NCI-H526 (cell line): ENCODE measurements at regions not wholly inside any gene's neighbourhood (a gene's known extent, or its start where the extent isn't known, plus 50 kb on each side); places are given as distances from the start of the nearest gene placed in this dataset.
"Not testable (repeated sequence)": the region's sequence is repeated elsewhere in the genome, so short reads cannot be mapped to it uniquely, and the experiment has no call there.

Experiments
- DNase-seq, 2 experiments: peaks; one replicate each; lab custom pipeline; 2025; lab: John Stamatoyannopoulos, UW

DNA sequence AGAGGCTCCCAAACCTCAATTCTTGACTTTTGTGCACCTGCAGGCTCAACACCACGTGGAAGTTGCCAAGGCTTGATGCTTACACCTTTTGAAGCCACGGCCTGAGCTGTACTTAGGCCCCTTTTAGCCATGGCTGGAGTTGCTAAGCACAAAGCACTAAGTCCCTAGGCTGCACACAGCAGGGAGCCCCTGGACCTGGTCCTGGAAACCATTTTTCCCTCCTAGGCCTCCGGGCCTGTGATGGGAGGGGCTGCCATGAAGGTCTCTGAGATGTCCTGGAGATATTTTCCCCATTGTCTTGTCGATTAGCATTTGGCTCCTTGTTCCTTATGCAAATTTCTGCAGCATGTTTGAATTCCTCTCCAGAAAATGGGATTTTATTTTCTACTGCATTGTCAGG is 247.1 kb upstream of the ARPP21 start:
- DNase-seq, result no peak

DNA sequence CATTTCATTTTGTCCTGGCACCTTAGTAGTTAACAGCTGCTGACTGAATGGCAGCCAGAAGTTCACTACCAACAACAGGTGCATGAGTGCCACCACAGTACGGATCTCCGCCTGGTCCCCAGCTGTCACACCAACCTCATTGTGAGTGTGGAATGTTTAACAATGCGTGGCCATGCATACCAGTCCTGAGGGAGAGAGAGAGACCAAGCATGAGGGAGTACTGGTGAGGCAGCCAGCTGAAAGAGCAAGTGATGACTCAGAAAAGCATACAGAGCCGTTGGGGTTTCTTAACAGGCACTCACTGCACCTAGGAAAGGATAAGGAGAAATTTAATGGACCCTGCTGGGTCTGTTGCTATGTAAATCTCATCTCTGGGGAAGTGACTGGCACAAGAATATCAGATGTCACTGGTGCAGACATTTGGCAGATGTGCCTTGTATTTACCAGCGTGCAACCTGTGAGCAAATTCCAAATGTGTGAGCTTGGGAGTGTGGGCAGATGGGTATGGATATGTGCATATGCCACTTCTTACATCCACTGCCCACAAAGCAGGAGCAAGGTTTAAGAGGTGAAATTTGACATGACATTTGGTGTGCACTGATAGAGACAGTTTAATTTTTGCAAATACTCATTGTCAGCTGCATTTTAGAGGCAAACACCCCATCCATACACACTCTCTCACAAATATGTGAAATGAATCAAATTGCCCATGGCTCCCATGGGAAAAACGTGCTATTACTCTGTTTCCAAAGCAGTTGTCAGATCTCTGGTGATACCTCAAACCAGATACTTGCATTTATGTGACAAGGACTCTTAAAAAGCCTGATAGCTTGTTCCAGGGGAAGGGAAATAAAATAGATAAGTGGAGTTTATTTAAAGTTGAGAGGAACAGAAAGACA is 245.2 kb upstream of the ARPP21 start:
- DNase-seq, result peak; percentile 73 to 89

DNA sequence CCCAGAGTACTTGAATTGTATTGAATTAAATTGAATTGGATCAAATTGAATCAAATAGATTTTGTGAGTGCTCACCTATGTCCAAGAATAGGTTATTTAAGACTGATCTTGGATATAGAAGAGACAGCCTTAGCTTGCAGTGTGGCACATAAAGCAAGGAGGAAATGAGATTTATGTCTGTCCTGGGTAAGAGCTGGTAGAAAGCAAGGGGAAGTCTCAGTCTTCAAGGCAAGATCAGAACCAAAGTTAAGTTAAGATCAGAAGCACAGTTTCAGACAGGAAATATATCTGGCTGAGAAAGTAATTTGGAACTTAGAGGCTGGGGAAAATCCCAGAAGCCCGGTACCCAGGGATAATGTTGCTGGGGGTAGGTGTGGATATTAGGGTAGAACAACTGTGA is 244.4 kb upstream of the ARPP21 start:
- DNase-seq, result no peak

DNA sequence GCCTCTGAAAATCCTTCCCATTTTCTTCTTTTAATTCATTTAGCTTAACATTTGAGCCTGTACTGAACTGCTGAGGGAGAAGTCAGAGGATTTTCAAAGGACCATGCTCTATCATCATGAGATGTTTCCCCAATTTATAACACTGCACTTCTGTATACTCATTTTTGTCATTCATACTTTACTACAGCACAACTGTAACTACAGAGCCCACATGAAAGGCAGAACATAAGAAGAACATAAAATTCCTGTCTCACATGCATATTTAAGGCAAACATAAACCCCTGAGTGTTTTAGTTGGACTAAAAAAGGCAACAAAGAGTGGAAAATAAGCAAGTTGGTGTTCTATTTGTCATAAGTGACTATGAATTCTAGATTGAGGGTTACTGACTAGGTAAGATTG is 237.7 kb upstream of the ARPP21 start:
- DNase-seq, result no peak

DNA sequence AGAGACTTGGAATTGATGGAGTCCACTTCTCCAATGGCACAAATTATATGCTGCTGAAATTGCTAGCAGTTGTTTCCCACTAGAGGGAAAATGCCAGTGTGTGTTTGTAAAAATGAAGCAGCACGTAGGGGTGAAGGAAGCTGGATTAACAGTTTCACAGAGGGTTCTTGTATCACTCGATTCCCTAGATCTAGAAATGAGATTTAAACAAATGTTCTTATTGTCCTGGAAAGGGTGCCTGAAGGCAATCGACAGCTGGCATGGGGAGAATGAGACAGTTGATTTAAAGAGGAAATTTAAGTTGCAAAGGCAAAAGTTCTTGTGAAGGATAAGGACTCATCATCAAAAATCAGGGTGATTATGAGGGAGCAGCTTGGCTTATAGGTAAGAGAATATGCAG is 234.8 kb upstream of the ARPP21 start:
- no peak for DNase-seq

DNA sequence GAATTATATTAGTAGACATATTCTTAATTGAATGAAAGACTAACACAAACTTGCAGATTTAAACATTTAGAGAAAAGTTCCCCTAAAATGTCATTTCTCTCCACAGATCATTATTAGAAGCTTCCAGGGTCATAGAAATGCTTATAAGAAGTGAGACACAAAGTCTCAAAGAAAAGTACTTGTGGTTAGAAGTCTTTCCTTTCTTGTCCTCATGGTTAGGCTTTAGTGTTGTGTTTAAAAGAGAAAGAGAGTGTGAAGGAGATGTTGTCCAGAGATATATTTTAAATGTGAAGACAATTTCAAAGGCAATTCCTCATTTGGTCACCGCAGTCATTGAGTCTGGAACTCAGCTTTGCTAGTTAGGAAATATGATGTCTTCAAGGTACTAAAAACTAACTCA is 230.4 kb upstream of the ARPP21 start:
- no peak for DNase-seq

DNA sequence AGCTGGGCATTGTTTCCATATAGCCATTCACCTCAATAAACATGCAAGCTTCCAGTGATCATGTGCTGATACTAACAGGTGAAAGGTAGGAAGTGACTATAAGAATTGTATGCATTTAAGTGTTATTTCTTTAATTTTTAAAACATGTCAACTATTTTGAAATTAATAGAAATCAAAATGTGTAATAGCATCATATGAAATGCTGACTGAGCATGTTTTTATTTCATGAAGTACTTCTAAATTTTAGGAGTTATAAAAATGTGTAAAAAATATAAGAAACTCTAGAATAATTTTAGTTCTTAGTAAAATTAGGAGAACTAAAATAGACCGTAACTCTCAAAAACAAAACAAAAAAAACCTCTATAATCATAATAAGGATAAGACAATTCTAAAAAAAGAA is 229.3 kb upstream of the ARPP21 start:
- DNase-seq, result no peak

DNA sequence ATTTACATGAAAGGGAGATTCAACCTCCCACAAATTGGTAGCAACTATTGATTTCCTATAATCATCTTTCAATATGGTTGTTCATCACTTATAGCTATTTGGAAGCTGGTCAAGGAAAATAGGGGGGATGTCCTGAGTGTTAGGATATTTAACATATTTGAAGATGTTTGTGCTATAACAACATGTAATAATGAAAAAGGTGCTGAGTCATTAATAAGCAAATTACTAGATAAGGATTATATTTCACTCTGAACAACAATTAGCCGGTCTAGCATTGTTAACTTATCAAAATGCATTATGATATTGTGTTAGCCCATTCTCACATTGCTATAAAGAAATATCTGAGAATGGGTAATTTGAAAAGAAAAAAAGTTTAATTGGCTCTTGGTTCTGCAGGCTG is 225.8 kb upstream of the ARPP21 start:
- DNase-seq, result no peak

DNA sequence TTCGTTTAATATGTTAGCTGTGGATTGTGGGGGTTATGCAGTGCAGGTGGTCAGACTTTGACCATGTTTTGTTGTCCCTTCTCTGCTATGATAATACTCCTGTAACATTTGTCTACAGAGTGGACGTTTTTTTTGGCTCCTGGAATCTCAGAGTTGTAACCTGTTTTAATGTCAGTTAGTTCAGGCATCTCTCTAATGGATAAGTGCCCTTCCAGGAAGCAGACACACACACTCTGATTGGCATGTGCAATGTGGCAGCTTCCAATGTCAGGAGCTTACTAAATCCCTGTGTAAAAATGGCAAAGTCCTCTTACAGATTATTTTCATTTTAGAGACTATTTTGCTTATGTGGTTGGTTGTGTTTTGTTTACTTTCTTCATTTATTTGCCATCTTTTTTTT is 222.2 kb upstream of the ARPP21 start:
- no peak for DNase-seq

DNA sequence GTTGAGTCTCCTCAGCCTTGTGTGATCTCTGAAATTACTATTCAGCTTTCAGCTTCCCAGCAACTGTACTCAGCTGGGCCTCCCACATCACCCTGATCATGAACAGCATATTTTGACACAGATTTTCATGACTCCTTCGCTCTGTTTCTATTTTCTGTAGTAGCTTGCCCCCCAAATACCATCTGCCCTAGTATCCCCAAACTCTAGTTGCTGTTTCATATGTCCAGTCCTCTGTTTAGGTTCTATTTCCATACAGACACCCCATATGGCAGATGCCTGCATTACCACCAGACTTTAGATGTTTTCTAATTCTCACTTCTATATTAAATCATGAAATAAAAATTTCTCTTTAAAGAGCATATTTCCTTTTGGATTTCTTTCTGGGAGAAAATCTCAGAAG is 217.2 kb upstream of the ARPP21 start:
- DNase-seq, result no peak

DNA sequence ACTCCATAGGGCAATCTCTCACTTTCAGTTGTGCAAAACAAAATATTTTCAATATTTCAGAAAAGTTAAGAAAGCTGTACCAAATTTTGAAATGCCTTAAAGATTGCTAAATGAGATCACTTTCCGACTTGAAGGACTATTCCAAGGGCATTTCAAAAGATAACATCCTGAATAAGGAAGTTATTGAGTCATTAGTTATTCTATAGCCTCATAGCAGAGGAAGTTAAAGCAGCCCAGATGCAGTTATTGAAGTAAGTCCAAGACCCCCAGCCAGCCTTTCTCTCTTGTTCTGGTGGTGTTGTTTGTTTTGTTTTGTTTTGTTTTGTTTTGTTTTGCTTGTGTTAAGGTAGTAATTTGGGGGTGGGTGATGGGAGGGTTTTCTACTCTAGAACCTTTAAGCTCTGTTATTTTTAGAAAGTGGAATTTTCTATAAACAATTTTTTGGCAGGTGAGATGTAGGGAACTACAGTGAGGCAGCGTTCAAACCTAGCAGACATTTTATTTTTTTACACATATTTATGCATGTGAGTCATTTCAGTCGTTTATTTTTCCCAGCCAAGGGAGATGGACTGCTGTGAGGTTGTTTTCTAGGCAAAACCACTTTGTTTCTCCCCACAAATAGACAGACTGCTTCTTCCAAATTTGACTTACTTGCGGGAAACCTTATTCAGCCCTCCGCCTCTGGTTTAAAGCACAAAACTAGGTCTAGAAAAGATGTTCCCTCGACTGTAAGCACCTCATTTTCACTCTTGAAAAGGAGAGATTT is 216.3 kb upstream of the ARPP21 start:
- no peak for DNase-seq

DNA sequence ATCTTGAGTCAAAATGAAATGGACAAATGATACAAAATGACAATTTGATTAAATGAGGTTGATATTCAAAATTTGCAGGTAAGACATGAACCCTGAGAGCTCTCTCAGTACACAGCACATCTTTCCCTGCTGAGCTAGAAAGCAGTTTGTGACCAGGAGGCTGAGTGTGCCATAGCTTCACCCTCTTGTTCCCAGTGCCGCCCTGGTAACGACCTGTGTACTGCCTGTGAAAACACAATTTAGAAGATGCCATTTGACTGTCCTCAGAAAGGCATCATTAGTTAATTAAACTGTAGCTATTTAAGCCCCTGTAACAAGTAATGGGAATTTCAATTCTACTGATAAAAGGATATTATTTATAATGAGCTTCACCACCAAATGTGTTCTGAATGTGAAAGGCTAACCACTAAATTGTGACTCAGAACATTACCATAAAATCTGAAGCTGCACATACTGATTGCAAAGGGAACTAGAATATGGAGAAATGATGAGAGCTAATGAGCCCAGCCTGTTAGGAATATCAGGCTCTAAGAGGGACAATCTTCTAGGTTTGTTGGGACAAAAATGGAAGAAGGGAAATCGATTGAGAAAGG is 212.9 kb upstream of the ARPP21 start:
- DNase-seq, result no peak

DNA sequence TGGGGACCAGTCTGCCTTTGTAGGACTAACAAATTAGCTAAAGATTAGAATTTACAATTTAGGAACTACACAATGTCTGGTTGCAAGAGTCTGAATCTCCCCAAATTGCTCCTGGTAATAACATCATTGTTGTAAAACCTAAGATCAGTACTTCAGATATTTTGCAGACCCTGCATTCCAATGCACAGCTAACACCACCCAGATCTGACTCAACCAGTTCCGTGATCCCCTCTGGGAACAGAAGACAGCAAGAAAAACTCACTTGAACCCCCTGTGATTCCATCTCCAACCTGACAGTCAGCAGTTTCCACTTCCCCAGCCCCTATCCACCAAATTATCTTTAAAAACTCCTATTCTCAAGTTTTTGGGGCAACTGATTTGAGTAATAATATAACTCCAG is 201.9 kb upstream of the ARPP21 start:
- DNase-seq, result no peak

DNA sequence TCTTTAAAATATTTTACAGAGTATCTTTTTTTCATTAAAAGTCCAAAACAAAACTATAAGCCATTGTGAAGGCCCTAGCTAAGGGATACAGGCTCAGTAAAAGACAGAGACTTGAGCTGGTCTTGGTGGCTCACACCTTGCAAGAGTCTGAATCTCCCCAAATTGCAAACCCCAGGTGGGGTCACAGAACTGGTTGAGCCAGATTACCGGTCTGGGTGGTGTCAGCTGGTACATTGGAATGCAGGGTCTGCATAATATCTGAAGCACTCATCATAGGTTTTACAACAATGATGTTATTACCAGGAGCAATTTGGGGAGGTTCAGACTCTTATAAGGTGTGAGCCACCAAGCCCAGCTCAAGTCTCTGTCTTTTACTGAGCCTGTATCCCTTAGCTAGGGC is 201.2 kb upstream of the ARPP21 start:
- no peak for DNase-seq

DNA sequence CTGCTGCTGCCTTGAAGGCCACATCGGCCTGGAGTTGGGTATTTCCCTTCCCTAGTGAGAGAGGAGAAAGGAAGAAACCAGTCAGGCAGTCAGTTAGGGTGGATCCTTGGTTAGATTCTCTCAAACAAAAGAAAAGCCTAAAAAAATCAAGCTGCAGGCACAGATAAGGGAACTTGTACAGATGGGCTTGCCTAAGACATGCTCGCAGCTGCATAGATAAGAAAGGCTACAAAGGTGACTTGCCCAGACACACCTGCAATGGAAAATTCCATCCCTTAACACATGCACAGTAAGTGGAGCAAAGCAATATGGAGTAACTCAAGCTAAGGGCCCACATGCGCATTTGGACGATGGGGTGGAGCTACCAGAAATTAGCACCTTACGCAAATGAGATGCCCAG is 199.7 kb upstream of the ARPP21 start:
- DNase-seq, result no peak

DNA sequence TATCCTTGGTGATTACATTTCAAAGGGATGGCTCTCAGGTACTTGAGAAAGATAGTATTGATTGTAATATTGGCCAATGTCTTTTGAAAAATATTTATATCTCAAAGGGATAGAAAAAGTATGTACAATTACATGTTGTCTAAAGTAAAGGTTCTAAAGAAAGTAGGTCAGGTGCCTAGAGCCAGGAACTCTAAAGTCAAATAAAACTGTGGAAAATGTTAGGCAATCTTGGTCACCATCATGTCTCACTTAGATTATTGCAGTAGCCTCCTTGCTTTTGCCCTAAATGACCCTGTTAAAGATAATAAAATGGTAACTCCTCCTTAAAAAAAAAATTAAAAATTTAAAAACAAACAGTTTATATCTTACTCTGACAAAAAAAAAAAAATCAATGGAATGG is 198.5 kb upstream of the ARPP21 start:
- no peak for DNase-seq

DNA sequence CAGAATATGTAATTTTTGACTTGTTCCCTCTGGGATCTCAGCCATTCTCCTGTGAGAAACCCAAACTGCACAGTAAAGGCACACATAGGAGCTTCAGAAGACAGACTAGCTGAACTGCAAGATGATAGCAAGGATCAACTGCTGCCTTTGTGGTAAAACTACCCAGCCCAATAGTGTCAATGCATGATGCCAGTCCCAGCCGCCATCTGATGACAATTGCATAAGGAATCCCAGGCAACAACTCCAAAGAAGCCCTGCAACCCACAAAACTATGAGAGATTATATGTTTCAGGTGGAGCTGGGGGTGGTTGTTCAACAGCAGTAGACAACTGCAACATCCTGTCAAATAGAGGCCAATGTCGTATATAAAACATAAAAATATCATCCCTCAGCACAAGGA is 192.4 kb upstream of the ARPP21 start:
- no peak for DNase-seq

DNA sequence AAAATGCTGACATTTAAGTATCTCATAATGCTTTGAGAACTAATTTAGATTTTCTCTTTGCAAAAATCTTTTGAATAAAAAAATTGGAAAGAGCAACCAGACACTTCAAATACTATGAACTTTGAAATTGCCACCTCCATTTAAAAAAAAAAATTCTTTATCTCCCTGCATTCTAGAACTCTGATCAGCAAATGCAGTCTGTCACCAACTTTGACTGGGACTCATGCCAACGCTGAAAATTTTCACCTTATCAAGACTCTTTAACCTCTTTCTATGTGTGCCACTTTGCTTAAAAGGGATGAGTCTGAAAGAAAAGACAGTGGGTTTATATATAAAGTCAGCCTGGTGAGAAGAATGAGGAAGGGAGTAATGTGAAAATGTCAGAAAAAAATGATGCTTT is 191.2 kb upstream of the ARPP21 start:
- no peak for DNase-seq

DNA sequence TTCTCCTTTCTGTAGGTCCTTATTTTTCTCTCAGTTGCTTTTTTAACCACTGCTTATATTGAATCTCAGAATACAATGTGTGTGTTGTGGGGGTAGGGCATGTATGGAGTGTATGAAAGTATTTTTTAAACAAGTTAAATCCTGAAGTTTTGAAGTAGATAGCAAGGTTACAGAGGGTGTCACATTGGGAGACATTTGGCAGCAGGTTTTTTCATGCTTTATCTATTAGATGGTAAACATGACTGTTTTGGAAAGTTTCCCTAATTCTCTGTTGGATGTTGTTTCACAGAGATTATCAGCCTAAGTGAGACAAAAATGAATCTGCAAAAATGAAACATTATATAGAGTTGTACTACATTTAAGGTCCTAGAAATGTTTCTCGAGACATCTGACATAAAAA is 190.6 kb upstream of the ARPP21 start:
- no peak for DNase-seq

DNA sequence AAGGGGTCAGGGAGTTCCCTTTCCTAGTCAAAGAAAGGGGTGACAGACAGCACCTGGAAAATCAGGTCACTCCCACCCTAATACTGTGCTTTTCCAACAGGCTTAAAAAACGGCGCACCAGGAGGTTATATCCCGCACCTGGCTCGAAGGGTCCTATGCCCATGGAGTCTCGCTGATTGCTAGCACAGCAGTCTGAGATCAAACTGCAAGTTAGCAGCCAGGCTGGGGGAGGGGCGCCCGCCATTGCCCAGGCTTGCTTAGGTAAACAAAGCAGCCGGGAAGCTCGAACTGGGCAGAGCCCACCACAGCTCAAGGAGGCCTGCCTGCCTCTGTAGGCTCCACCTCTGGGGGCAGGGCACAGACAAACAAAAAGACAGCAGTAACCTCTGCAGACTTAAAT is 184.5 kb upstream of the ARPP21 start:
- DNase-seq, result not testable (repeated sequence)

DNA sequence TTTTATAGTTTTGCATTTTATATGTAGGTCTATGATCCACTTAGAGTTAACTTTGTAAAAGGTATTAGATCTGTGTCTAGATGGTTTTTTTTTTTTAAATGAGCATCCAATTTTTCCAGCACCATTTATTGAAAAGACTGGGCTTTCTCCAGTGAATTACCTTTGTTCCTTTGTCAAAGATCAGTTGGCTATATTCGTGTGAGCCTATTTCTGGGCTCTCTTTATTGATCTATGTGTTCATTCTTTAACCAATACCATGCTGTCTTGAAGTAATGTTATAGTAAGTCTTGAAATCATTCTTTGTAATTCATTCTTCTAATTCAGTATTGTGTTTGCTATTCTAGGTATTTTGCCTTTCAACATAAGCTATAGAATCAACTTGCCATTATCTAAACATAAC is 165.4 kb upstream of the ARPP21 start:
- DNase-seq, result no peak

DNA sequence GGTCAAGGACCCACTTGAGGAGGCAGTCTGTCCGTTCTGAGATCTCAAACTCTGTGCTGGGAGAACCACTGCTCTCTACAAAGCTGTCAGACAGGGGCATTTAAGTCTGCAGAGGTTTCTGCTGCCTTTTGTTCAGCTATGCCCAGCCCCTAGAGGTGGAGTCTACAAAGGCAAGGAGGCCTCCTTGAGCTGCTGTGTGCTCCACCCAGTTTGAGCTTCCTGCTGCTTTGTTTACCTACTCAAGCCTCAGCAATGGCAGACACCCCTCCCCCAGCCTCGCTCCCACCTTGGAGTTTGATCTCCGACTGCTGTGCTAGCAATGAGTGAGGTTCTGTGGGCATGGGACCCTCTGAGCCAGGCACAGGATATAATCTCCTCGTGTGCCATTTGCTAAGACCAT is 156.8 kb upstream of the ARPP21 start:
- not testable (repeated sequence) for DNase-seq

DNA sequence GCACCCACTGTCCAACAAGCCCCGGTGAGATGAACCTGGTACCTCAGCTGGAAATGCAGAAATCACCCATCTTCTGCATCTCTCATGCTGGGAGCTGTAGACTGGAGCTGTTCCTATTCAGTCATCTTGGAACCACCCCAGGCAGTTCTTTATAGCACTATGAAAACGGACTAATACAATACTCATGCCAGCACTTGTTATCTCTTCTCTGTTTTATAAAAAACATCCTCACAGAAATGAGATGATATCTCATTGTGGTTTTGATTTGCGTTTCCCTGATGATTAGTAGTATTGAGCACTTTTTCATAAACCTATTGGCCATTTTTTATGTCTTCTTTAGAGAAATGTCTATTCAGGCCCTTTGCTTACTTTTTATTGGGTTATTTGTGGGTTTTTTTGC is 156.2 kb upstream of the ARPP21 start:
- no peak for DNase-seq
